ENCODE measurements at regions not wholly inside any gene's neighbourhood (a gene's known extent, or its start where the extent isn't known, plus 50 kb on each side); places are given as distances from the start of the nearest gene placed in this dataset.

GRCh38 chr1:187517546-187517945, 688.8 kb downstream of the PLA2G4A start:
- H4K20me1 ChIP-seq (replicated peaks; ENCODE audit: insufficient read depth), result no peaks in the 10 kb centered on the region
- H3K27ac ChIP-seq (ENCODE audit: low read depth), result no peak overlapping the region
- H3K27me3 ChIP-seq (ENCODE audit: insufficient read depth), result no peaks in the 10 kb centered on the region
- no peak overlapping the region for H2AFZ ChIP-seq
- Mint-ChIP-seq H3K4me3 (no peak overlapping the region), H3K27me3 (ENCODE audit: insufficient read depth, low read depth, poor library complexity) (no peaks in the 10 kb centered on the region), H3K27ac (no peak overlapping the region; the same call in 1 of the 2 replicates), H3K36me3 (ENCODE audit: low read depth) (no peaks in the 10 kb centered on the region), H3K9me3 (no peaks in the 10 kb centered on the region; the same call in 2 of the 3 replicates), H3K4me1 (peaks cover 11% of the 10 kb centered on the region)
- H3K9me2 ChIP-seq (ENCODE audit: insufficient read depth), result no peaks in the 10 kb centered on the region
- H3F3A ChIP-seq (replicated peaks; ENCODE audit: low read depth), result no peaks in the 10 kb centered on the region
- H3K36me3 ChIP-seq (ENCODE audit: insufficient read depth), result no peaks in the 10 kb centered on the region
- ATAC-seq, result no peak
- no peak overlapping the region for H3K4me3 ChIP-seq
- DNase-seq (ENCODE audit: low spot score), result no peak
- TF ChIP-seq, protein P1, sequence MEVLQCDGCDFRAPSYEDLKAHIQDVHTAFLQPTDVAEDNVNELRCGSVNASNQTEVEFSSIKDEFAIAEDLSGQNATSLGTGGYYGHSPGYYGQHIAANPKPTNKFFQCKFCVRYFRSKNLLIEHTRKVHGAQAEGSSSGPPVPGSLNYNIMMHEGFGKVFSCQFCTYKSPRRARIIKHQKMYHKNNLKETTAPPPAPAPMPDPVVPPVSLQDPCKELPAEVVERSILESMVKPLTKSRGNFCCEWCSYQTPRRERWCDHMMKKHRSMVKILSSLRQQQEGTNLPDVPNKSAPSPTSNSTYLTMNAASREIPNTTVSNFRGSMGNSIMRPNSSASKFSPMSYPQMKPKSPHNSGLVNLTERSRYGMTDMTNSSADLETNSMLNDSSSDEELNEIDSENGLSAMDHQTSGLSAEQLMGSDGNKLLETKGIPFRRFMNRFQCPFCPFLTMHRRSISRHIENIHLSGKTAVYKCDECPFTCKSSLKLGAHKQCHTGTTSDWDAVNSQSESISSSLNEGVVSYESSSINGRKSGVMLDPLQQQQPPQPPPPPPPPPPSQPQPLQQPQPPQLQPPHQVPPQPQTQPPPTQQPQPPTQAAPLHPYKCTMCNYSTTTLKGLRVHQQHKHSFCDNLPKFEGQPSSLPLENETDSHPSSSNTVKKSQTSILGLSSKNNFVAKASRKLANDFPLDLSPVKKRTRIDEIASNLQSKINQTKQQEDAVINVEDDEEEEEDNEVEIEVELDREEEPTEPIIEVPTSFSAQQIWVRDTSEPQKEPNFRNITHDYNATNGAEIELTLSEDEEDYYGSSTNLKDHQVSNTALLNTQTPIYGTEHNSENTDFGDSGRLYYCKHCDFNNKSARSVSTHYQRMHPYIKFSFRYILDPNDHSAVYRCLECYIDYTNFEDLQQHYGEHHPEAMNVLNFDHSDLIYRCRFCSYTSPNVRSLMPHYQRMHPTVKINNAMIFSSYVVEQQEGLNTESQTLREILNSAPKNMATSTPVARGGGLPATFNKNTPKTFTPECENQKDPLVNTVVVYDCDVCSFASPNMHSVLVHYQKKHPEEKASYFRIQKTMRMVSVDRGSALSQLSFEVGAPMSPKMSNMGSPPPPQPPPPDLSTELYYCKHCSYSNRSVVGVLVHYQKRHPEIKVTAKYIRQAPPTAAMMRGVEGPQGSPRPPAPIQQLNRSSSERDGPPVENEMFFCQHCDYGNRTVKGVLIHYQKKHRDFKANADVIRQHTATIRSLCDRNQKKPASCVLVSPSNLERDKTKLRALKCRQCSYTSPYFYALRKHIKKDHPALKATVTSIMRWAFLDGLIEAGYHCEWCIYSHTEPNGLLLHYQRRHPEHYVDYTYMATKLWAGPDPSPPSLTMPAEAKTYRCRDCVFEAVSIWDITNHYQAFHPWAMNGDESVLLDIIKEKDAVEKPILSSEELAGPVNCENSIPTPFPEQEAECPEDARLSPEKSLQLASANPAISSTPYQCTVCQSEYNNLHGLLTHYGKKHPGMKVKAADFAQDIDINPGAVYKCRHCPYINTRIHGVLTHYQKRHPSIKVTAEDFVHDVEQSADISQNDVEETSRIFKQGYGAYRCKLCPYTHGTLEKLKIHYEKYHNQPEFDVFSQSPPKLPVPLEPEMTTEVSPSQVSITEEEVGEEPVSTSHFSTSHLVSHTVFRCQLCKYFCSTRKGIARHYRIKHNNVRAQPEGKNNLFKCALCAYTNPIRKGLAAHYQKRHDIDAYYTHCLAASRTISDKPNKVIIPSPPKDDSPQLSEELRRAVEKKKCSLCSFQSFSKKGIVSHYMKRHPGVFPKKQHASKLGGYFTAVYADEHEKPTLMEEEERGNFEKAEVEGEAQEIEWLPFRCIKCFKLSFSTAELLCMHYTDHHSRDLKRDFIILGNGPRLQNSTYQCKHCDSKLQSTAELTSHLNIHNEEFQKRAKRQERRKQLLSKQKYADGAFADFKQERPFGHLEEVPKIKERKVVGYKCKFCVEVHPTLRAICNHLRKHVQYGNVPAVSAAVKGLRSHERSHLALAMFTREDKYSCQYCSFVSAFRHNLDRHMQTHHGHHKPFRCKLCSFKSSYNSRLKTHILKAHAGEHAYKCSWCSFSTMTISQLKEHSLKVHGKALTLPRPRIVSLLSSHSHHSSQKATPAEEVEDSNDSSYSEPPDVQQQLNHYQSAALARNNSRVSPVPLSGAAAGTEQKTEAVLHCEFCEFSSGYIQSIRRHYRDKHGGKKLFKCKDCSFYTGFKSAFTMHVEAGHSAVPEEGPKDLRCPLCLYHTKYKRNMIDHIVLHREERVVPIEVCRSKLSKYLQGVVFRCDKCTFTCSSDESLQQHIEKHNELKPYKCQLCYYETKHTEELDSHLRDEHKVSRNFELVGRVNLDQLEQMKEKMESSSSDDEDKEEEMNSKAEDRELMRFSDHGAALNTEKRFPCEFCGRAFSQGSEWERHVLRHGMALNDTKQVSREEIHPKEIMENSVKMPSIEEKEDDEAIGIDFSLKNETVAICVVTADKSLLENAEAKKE (CRISPR knock-in tag; IDR thresholded peaks at IDR 0.05), result no peak
- TF ChIP-seq JUNB (IDR thresholded peaks at IDR 0.05; ENCODE audit: unreplicated experiment) (no peak), ZNF114 (CRISPR knock-in tag; IDR thresholded peaks at IDR 0.05) (no peak)
- H3K4me2 ChIP-seq, result no peak overlapping the region; the same call in 1 of the 2 replicates
- 0 out of 2 replicates have a peak, but pooled peaks cover 7% of the 10 kb centered on the region for H3K4me1 ChIP-seq (ENCODE audit: insufficient read depth)
- no peaks in the 10 kb centered on the region for H3K79me2 ChIP-seq (replicated peaks; ENCODE audit: insufficient read depth)

DNA sequence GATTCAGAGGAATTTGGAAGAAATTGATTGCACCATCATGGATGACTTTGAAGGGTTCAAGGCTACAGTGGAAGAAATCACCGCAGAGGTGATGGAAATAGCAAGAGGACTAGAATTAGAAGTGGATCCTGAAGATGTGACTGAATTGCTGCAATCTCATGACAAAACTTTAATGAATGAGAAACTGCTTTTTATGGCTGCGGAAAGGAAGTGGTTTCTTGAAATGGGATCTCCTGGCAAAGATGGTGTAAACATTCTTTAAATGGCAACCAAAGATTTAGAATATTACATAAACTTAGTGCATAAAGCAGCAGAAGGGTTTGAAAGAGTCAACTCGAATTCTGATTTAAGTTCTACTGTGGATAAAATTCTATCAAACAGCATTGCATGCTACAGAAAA, 698.6 kb downstream of the PLA2G4A start:
- Histone ChIP-seq H3K27ac (ENCODE audit: low read depth) (no peak overlapping the region), H3F3A (replicated peaks; ENCODE audit: low read depth) (no peaks in the 10 kb centered on the region), H3K36me3 (ENCODE audit: insufficient read depth) (no peaks in the 10 kb centered on the region), H3K4me3 (no peak overlapping the region), H3K9me2 (ENCODE audit: insufficient read depth) (no peaks in the 10 kb centered on the region), H2AFZ (no peak overlapping the region), H4K20me1 (replicated peaks; ENCODE audit: insufficient read depth) (no peaks in the 10 kb centered on the region), H3K4me2 (no peak overlapping the region), H3K27me3 (ENCODE audit: insufficient read depth) (no peaks in the 10 kb centered on the region), H3K79me2 (replicated peaks; ENCODE audit: insufficient read depth) (no peaks in the 10 kb centered on the region), H3K4me1 (ENCODE audit: insufficient read depth) (no peaks in the 10 kb centered on the region)
- no peak overlapping the region for H3K4me3 Mint-ChIP-seq
- no peak overlapping the region for H3K27ac Mint-ChIP-seq
- no peaks in the 10 kb centered on the region for H3K9me3 Mint-ChIP-seq
- no peak for ATAC-seq
- H3K36me3 Mint-ChIP-seq (ENCODE audit: low read depth), result no peaks in the 10 kb centered on the region
- H3K4me1 Mint-ChIP-seq, result no peaks in the 10 kb centered on the region
- H3K27me3 Mint-ChIP-seq (ENCODE audit: insufficient read depth, low read depth, poor library complexity), result no peaks in the 10 kb centered on the region
- DNase-seq (ENCODE audit: low spot score), result no peak
- no peak for TF ChIP-seq EZH2phosphoT487 (IDR thresholded peaks at IDR 0.05; ENCODE audit: unreplicated experiment)
- TF ChIP-seq, protein P2, sequence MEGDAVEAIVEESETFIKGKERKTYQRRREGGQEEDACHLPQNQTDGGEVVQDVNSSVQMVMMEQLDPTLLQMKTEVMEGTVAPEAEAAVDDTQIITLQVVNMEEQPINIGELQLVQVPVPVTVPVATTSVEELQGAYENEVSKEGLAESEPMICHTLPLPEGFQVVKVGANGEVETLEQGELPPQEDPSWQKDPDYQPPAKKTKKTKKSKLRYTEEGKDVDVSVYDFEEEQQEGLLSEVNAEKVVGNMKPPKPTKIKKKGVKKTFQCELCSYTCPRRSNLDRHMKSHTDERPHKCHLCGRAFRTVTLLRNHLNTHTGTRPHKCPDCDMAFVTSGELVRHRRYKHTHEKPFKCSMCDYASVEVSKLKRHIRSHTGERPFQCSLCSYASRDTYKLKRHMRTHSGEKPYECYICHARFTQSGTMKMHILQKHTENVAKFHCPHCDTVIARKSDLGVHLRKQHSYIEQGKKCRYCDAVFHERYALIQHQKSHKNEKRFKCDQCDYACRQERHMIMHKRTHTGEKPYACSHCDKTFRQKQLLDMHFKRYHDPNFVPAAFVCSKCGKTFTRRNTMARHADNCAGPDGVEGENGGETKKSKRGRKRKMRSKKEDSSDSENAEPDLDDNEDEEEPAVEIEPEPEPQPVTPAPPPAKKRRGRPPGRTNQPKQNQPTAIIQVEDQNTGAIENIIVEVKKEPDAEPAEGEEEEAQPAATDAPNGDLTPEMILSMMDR (conservative IDR thresholded peaks at IDR 0.05; ENCODE audit: low read depth in 2 of 2), result no peak
- TF ChIP-seq, protein P3, sequence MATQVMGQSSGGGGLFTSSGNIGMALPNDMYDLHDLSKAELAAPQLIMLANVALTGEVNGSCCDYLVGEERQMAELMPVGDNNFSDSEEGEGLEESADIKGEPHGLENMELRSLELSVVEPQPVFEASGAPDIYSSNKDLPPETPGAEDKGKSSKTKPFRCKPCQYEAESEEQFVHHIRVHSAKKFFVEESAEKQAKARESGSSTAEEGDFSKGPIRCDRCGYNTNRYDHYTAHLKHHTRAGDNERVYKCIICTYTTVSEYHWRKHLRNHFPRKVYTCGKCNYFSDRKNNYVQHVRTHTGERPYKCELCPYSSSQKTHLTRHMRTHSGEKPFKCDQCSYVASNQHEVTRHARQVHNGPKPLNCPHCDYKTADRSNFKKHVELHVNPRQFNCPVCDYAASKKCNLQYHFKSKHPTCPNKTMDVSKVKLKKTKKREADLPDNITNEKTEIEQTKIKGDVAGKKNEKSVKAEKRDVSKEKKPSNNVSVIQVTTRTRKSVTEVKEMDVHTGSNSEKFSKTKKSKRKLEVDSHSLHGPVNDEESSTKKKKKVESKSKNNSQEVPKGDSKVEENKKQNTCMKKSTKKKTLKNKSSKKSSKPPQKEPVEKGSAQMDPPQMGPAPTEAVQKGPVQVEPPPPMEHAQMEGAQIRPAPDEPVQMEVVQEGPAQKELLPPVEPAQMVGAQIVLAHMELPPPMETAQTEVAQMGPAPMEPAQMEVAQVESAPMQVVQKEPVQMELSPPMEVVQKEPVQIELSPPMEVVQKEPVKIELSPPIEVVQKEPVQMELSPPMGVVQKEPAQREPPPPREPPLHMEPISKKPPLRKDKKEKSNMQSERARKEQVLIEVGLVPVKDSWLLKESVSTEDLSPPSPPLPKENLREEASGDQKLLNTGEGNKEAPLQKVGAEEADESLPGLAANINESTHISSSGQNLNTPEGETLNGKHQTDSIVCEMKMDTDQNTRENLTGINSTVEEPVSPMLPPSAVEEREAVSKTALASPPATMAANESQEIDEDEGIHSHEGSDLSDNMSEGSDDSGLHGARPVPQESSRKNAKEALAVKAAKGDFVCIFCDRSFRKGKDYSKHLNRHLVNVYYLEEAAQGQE (IDR thresholded peaks at IDR 0.05; ENCODE audit: unreplicated experiment), result no peak
- no peak for TF ChIP-seq CREB1 (CRISPR knock-in tag; IDR thresholded peaks at IDR 0.05; ENCODE audit: low read depth)
- TF ChIP-seq EZH2 (IDR thresholded peaks at IDR 0.05; ENCODE audit: low read depth, unreplicated experiment), result no peak
- TF ChIP-seq ZNF114 (CRISPR knock-in tag; IDR thresholded peaks at IDR 0.05), result no peak
- no peak for TF ChIP-seq JUNB (IDR thresholded peaks at IDR 0.05; ENCODE audit: unreplicated experiment)
- no peak for TF ChIP-seq ETS1 (IDR thresholded peaks at IDR 0.05)

Data from GM23338 (cell line).